CD14-positive monocyte (primary cell): ENCODE measurements at regions not wholly inside any gene's neighbourhood (a gene's known extent, or its start where the extent isn't known, plus 50 kb on each side); places are given as distances from the start of the nearest gene placed in this dataset.
"Not testable (repeated sequence)": the region's sequence is repeated elsewhere in the genome, so short reads cannot be mapped to it uniquely, and the experiment has no call there.

Experiments
- DNase-seq, 3 donors: peaks; one replicate each; pipeline ENCODE4 v3.0.0-alpha.2; 2011 to 2022
- H2AFZ ChIP-seq: 2 replicates; pipeline ENCODE4 v1.6.0; 2012; ENCODE audit warnings: mild to moderate bottlenecking, low read depth, low read length, inconsistent platforms; ENCODE audit not compliant: insufficient read depth, poor library complexity, severe bottlenecking
- H3K27ac ChIP-seq, 2 donors: 1 replicate in 1 of 2; 2 replicates in 1 of 2; pipeline ENCODE4 v1.5.1; 2012 to 2013; ENCODE audit warnings: low read length in 2 of 2, control low read depth in 1 of 2, inconsistent platforms in 1 of 2, low read depth in 1 of 2, mild to moderate bottlenecking in 1 of 2
- H3K27me3 ChIP-seq, 2 donors: one replicate each; pipeline versions ENCODE4 v1.6.0 to v1.6.1; 2011 to 2013; ENCODE audit warnings: low read length in 2 of 2; ENCODE audit not compliant: control insufficient read depth in 2 of 2, insufficient read depth in 2 of 2
- H3K36me3 ChIP-seq, 2 donors: replicated peaks in 1 of 2; 1 replicate in 1 of 2; 2 replicates in 1 of 2; pipeline versions ENCODE4 v1.5.1 to v1.6.1; 2012 to 2013; ENCODE audit warnings: low read length in 2 of 2, control low read depth in 1 of 2, inconsistent platforms in 1 of 2, mild to moderate bottlenecking in 1 of 2; ENCODE audit not compliant: insufficient read depth in 2 of 2, control insufficient read depth in 1 of 2
- H3K4me1 ChIP-seq, 2 donors: 1 replicate in 1 of 2; 2 replicates in 1 of 2; pipeline versions ENCODE4 v1.5.1 to v1.6.1; 2012 to 2013; ENCODE audit warnings: low read length in 2 of 2, control low read depth in 1 of 2, inconsistent platforms in 1 of 2, mild to moderate bottlenecking in 1 of 2, moderate library complexity in 1 of 2; ENCODE audit not compliant: insufficient read depth in 2 of 2, control insufficient read depth in 1 of 2
- H3K4me2 ChIP-seq: replicated peaks from 2 replicates; pipeline ENCODE3; 2012; ENCODE audit warnings: low read length, moderate library complexity, mild to moderate bottlenecking; ENCODE audit not compliant: poor library complexity, severe bottlenecking; ENCODE audit errors: extremely low read depth
- H3K4me3 ChIP-seq, 3 experiments: fragments of 200-600 bp in 1 of 3; sonication (generic) in 1 of 3; replicated peaks in 1 of 3; 1 replicate in 2 of 3; 2 replicates in 1 of 3; pipeline ENCODE4 v1.5.1; 2011 to 2013; ENCODE audit warnings: low read length in 3 of 3, mild to moderate bottlenecking in 3 of 3, control low read depth in 2 of 3, low read depth in 2 of 3, inconsistent platforms in 1 of 3, moderate library complexity in 1 of 3
- H3K79me2 ChIP-seq: 2 replicates; pipeline ENCODE4 v1.6.0; 2012; ENCODE audit warnings: mild to moderate bottlenecking, control low read depth, inconsistent platforms, low read length, moderate library complexity; ENCODE audit not compliant: insufficient read depth
- H3K9ac ChIP-seq: 2 replicates; pipeline ENCODE4 v1.6.0; 2017; ENCODE audit warnings: low read length, mild to moderate bottlenecking; ENCODE audit not compliant: insufficient read depth, poor library complexity, severe bottlenecking
- H3K9me3 ChIP-seq, 2 donors: replicated peaks in 1 of 2; 1 replicate in 1 of 2; 2 replicates in 1 of 2; pipeline versions ENCODE4 v1.5.1 to v1.6.1; 2012 to 2013; ENCODE audit warnings: low read length in 2 of 2, control low read depth in 1 of 2; ENCODE audit not compliant: control insufficient read depth in 1 of 2, insufficient read depth in 1 of 2
- H4K20me1 ChIP-seq: 2 replicates; pipeline ENCODE4 v1.6.0; 2012; ENCODE audit warnings: mild to moderate bottlenecking, low read length, control low read depth, moderate library complexity; ENCODE audit not compliant: insufficient read depth
- H3K27ac Mint-ChIP-seq, 7 donors: one replicate each; pipeline ENCODE4 v1.8.0; 2020; ENCODE audit warnings: mild to moderate bottlenecking in 7 of 7, mixed read lengths in 7 of 7, moderate library complexity in 6 of 7, inconsistent platforms in 2 of 7
- H3K27me3 Mint-ChIP-seq, 3 donors: one replicate each; pipeline ENCODE4 v1.8.0; 2021 to 2022; ENCODE audit warnings: low read depth in 3 of 3, mild to moderate bottlenecking in 3 of 3, mixed read lengths in 3 of 3, moderate library complexity in 3 of 3, inconsistent platforms in 1 of 3
- H3K36me3 Mint-ChIP-seq, 2 donors: one replicate each; pipeline ENCODE4 v1.8.0; 2020; ENCODE audit warnings: mixed read lengths in 2 of 2, inconsistent platforms in 1 of 2, mild to moderate bottlenecking in 1 of 2
- H3K4me1 Mint-ChIP-seq: one replicate; pipeline ENCODE4 v1.8.0; 2020; ENCODE audit warnings: mild to moderate bottlenecking, mixed read lengths
- H3K4me3 Mint-ChIP-seq, 2 donors: one replicate each; pipeline ENCODE4 v1.8.0; 2020; ENCODE audit warnings: mild to moderate bottlenecking in 2 of 2, mixed read lengths in 2 of 2, moderate library complexity in 1 of 2
- H3K9me3 Mint-ChIP-seq, 7 donors: one replicate each; pipeline ENCODE4 v1.8.0; 2020 to 2022; ENCODE audit warnings: mixed read lengths in 7 of 7, mild to moderate bottlenecking in 6 of 7, moderate library complexity in 6 of 7, inconsistent platforms in 2 of 7
- CTCF ChIP-seq: fragments of 200-600 bp; IDR thresholded peaks from one replicate; pipeline ENCODE4 v1.8.0; 2022; ENCODE audit warnings: antibody characterized with exemption, mild to moderate bottlenecking
- WGBS: methylation state at CpG from one replicate; pipeline ENCODE4 v1.1.5; 2013; ENCODE audit warnings: missing lambda C conversion rate; ENCODE audit not compliant: insufficient coverage; 5-methylcytosine and 5-hydroxymethylcytosine counted together
- intact Hi-C, 2 donors: fragments of 100-400 bp; cut with micrococcal nuclease; formaldehyde crosslinking; loops; one replicate each; pipeline versions ENCODE4 v1.15.0 to v1.15.1; 2023

GRCh38 chr6:112683926-112684325, 336.8 kb downstream of the RFPL4B start:
- Histone ChIP-seq H3K4me2 (no peak overlapping the region), H3K4me1 (no peaks in the 10 kb centered on the region), H3K9me3 (no peaks in the 10 kb centered on the region), H3K9ac (no peak overlapping the region), H3K27ac (no peak overlapping the region), H3K79me2 (no peaks in the 10 kb centered on the region), H4K20me1 (no peaks in the 10 kb centered on the region), H3K27me3 (no peaks in the 10 kb centered on the region), H2AFZ (no peak overlapping the region), H3K36me3 (no peaks in the 10 kb centered on the region), H3K4me3 (no peak overlapping the region)
- no peak for TF ChIP-seq CTCF
- Mint-ChIP-seq H3K36me3 (no peaks in the 10 kb centered on the region), H3K4me3 (no peak overlapping the region), H3K9me3 (peaks cover 0 to 4% (median 0%) of the 10 kb centered on the region in 7 donors), H3K4me1 (no peaks in the 10 kb centered on the region), H3K27ac (no peak overlapping the region), H3K27me3 (peaks cover 0 to 4% (median 1%) of the 10 kb centered on the region in 3 donors)
- WGBS: no CpG with 5 or more reads among the region's 3 CpGs
- DNase-seq: no peak
- intact Hi-C loops: no loop called here

- H3K27ac ChIP-seq, H3K4me1 ChIP-seq, H3K79me2 ChIP-seq, H3K9me3 Mint-ChIP-seq, H3K9ac ChIP-seq, H3K27me3 Mint-ChIP-seq, DNase-seq, H3K9me3 ChIP-seq, H2AFZ ChIP-seq, H3K4me1 Mint-ChIP-seq, H3K4me2 ChIP-seq, H3K4me3 ChIP-seq, H3K4me3 Mint-ChIP-seq, H3K36me3 ChIP-seq, intact Hi-C loops, H4K20me1 ChIP-seq, H3K27me3 ChIP-seq, H3K36me3 Mint-ChIP-seq: not testable (repeated sequence)
- 92% methylated on average over 7 of the region's 15 CpGs for WGBS
- H3K27ac Mint-ChIP-seq: peak overlapping the region in 1 of 7 donors; percentile 31
Observed at GRCh38 chr6:112685521-112686220, 338.5 kb downstream of the RFPL4B start.

- H3K9me3 Mint-ChIP-seq, H3K79me2 ChIP-seq, H3K27ac Mint-ChIP-seq, H3K9me3 ChIP-seq, H3K27me3 ChIP-seq, H3K27ac ChIP-seq, DNase-seq, H3K4me1 ChIP-seq, H3K27me3 Mint-ChIP-seq, H3K4me1 Mint-ChIP-seq, H2AFZ ChIP-seq, H3K36me3 Mint-ChIP-seq, intact Hi-C loops, H4K20me1 ChIP-seq, H3K4me2 ChIP-seq, H3K4me3 ChIP-seq, H3K36me3 ChIP-seq, H3K9ac ChIP-seq: not testable (repeated sequence)
- WGBS: 43% methylated on average over 15 of the region's 24 CpGs
- H3K4me3 Mint-ChIP-seq: peak overlapping the region in 1 of 2 donors; percentile 3
Observed at GRCh38 chr6:112688487-112689165, 341.5 kb downstream of the RFPL4B start.
